ENCODE measurements at regions not wholly inside any gene's neighbourhood (a gene's known extent, or its start where the extent isn't known, plus 50 kb on each side); places are given as distances from the start of the nearest gene placed in this dataset.
"Not testable (repeated sequence)": the region's sequence is repeated elsewhere in the genome, so short reads cannot be mapped to it uniquely, and the experiment has no call there.

DNA sequence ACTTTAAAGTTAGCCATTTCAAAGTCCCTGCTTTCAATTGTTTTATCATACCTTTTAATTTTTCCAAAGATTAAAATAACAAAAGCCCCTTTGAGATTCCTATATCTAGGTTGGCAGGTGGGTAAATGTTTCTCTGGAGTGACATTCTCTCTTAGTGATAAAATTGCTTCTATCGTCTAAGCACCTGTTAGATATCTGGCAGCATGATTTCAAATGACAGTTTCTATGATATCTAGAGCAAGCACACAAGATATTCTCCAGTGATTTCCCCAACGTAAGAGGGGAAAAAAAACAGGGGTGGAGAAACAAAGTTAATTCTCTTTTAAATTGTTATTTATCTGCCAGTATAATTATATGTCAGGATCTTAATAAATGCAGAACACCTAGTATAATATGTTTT, 610.2 kb downstream of the DSC3 start:
- no peak for DNase-seq (ENCODE audit: low read depth in 2 of 2)
- Histone ChIP-seq H3K27me3 (ENCODE audit: control insufficient read depth, insufficient read depth, low read length) (no peaks in the 10 kb centered on the region), H3K4me1 (ENCODE audit: control insufficient read depth, extremely low read depth, insufficient read depth, low read length) (no peaks in the 10 kb centered on the region), H3K79me2 (ENCODE audit: control insufficient read depth, insufficient read depth, low read length) (no peaks in the 10 kb centered on the region), H3K4me3 (replicated peaks in 1 of 4; ENCODE audit: control extremely low read depth in 1 of 4, insufficient read depth in 1 of 4, low read depth in 3 of 4, low read length in 4 of 4) (no peak overlapping the region), H3K9me3 (ENCODE audit: control insufficient read depth, insufficient read depth, low read depth, low read length) (no peaks in the 10 kb centered on the region), H3K4me2 (ENCODE audit: extremely low read depth, insufficient read depth, low read length) (no peak overlapping the region), H3K36me3 (ENCODE audit: control insufficient read depth, insufficient read depth, low read length) (no peaks in the 10 kb centered on the region), H3K27ac (ENCODE audit: insufficient read depth, low read length) (no peak overlapping the region), H2AFZ (ENCODE audit: low read length) (no peak overlapping the region), H3K9ac (ENCODE audit: insufficient read depth, low read length) (no peak overlapping the region), H4K20me1 (ENCODE audit: control insufficient read depth, extremely low read depth, insufficient read depth, low read length) (no peaks in the 10 kb centered on the region)
- TF ChIP-seq, protein P1, sequence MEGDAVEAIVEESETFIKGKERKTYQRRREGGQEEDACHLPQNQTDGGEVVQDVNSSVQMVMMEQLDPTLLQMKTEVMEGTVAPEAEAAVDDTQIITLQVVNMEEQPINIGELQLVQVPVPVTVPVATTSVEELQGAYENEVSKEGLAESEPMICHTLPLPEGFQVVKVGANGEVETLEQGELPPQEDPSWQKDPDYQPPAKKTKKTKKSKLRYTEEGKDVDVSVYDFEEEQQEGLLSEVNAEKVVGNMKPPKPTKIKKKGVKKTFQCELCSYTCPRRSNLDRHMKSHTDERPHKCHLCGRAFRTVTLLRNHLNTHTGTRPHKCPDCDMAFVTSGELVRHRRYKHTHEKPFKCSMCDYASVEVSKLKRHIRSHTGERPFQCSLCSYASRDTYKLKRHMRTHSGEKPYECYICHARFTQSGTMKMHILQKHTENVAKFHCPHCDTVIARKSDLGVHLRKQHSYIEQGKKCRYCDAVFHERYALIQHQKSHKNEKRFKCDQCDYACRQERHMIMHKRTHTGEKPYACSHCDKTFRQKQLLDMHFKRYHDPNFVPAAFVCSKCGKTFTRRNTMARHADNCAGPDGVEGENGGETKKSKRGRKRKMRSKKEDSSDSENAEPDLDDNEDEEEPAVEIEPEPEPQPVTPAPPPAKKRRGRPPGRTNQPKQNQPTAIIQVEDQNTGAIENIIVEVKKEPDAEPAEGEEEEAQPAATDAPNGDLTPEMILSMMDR (conservative IDR thresholded peaks at IDR 0.05 in 1 of 2, IDR thresholded peaks at IDR 0.05 in 1 of 2; ENCODE audit: low read depth in 1 of 2, low read length in 2 of 2) = no peak
- no peak for TF ChIP-seq EZH2 (IDR thresholded peaks at IDR 0.05; ENCODE audit: low read length, missing control alignments)

DNA sequence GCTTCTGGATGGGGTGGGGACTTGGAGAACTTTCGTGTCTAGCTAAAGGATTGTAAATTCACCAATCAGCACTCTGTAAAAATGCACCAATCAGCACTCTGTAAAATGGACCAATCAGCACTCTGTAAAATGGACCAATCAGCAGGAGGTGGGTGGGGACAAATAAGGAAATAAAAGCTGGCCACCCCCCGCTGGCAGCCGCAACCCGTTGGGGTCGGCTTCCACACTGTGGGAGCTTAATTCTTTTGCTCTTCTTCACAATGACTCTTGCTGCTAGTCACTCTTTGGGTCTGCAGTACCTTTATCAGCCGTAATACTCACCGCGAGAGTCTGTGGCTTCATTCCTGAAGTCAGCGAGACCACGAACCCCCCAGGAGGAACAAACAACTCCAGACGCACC, 623.1 kb downstream of the DSC3 start:
- H3K4me2 ChIP-seq (ENCODE audit: extremely low read depth, insufficient read depth, low read length); H4K20me1 ChIP-seq (ENCODE audit: control insufficient read depth, extremely low read depth, insufficient read depth, low read length); H3K79me2 ChIP-seq (ENCODE audit: control insufficient read depth, insufficient read depth, low read length); H3K27ac ChIP-seq (ENCODE audit: insufficient read depth, low read length); H3K9ac ChIP-seq (ENCODE audit: insufficient read depth, low read length); H3K4me3 ChIP-seq (replicated peaks in 1 of 4; ENCODE audit: control extremely low read depth in 1 of 4, insufficient read depth in 1 of 4, low read depth in 3 of 4, low read length in 4 of 4); H3K4me1 ChIP-seq (ENCODE audit: control insufficient read depth, extremely low read depth, insufficient read depth, low read length); H3K36me3 ChIP-seq (ENCODE audit: control insufficient read depth, insufficient read depth, low read length); H3K27me3 ChIP-seq (ENCODE audit: control insufficient read depth, insufficient read depth, low read length); DNase-seq (ENCODE audit: low read depth in 2 of 2); H2AFZ ChIP-seq (ENCODE audit: low read length); H3K9me3 ChIP-seq (ENCODE audit: control insufficient read depth, insufficient read depth, low read depth, low read length): not testable (repeated sequence)

DNA sequence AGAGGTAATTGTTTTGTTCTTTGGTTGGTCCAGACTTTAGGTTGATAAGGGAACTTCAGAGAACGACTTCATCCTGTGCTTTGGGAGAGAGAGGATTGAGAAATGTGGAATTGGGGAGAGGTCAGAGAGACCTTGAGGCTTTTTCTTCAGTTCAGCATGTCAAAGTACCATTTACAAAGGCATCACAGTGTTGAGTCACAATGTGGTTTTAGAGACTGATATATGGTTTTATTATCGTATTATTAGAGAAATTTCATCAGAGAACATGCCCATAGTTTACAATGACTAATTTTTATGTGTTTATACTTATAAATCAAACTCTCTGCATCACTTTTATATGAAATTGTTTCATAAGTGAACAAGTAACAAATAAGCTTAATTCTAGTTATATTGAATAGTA, 626.6 kb downstream of the DSC3 start:
- Histone ChIP-seq H3K9me3 (ENCODE audit: control insufficient read depth, insufficient read depth, low read depth, low read length) (no peaks in the 10 kb centered on the region), H3K4me2 (ENCODE audit: extremely low read depth, insufficient read depth, low read length) (no peak overlapping the region), H3K36me3 (ENCODE audit: control insufficient read depth, insufficient read depth, low read length) (no peaks in the 10 kb centered on the region), H3K4me1 (ENCODE audit: control insufficient read depth, extremely low read depth, insufficient read depth, low read length) (no peaks in the 10 kb centered on the region), H3K27ac (ENCODE audit: insufficient read depth, low read length) (no peak overlapping the region), H3K79me2 (ENCODE audit: control insufficient read depth, insufficient read depth, low read length) (no peaks in the 10 kb centered on the region), H2AFZ (ENCODE audit: low read length) (no peak overlapping the region), H4K20me1 (ENCODE audit: control insufficient read depth, extremely low read depth, insufficient read depth, low read length) (no peaks in the 10 kb centered on the region), H3K27me3 (ENCODE audit: control insufficient read depth, insufficient read depth, low read length) (no peaks in the 10 kb centered on the region), H3K4me3 (replicated peaks in 1 of 4; ENCODE audit: control extremely low read depth in 1 of 4, insufficient read depth in 1 of 4, low read depth in 3 of 4, low read length in 4 of 4) (no peak overlapping the region), H3K9ac (ENCODE audit: insufficient read depth, low read length) (no peak overlapping the region)
- no peak for TF ChIP-seq EZH2 (IDR thresholded peaks at IDR 0.05; ENCODE audit: low read length, missing control alignments)
- TF ChIP-seq, protein P1 (conservative IDR thresholded peaks at IDR 0.05 in 1 of 2, IDR thresholded peaks at IDR 0.05 in 1 of 2; ENCODE audit: low read depth in 1 of 2, low read length in 2 of 2) = no peak
- DNase-seq (ENCODE audit: low read depth in 2 of 2) = peak in 1 of 2 donors; percentile 6

DNA sequence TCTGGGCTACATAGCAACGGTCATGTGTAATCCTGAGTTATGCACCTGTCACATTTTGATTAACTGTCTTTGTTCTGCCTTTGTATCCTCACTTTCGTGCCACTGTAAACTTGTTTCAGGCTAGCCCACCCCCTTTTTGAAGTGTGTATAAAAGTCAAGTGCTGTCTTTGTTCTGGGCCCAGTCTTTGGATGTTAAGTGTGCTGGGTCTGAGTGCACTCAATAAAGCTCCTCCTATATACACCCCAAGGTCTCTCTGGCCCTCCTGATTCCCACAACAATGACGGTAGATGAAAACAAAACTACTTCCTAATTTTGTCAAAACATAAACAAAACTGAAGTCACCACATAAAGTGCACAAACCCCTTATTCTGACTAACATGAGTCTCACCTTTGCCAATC, 633.4 kb downstream of the DSC3 start:
- Histone ChIP-seq H3K4me1 (ENCODE audit: control insufficient read depth, extremely low read depth, insufficient read depth, low read length) (no peaks in the 10 kb centered on the region), H2AFZ (ENCODE audit: low read length) (no peak overlapping the region), H3K9ac (ENCODE audit: insufficient read depth, low read length) (no peak overlapping the region), H4K20me1 (ENCODE audit: control insufficient read depth, extremely low read depth, insufficient read depth, low read length) (no peaks in the 10 kb centered on the region), H3K36me3 (ENCODE audit: control insufficient read depth, insufficient read depth, low read length) (no peaks in the 10 kb centered on the region), H3K27ac (ENCODE audit: insufficient read depth, low read length) (no peak overlapping the region), H3K4me2 (ENCODE audit: extremely low read depth, insufficient read depth, low read length) (no peak overlapping the region), H3K9me3 (ENCODE audit: control insufficient read depth, insufficient read depth, low read depth, low read length) (no peaks in the 10 kb centered on the region), H3K79me2 (ENCODE audit: control insufficient read depth, insufficient read depth, low read length) (no peaks in the 10 kb centered on the region), H3K27me3 (ENCODE audit: control insufficient read depth, insufficient read depth, low read length) (no peaks in the 10 kb centered on the region), H3K4me3 (replicated peaks in 1 of 4; ENCODE audit: control extremely low read depth in 1 of 4, insufficient read depth in 1 of 4, low read depth in 3 of 4, low read length in 4 of 4) (no peak overlapping the region)
- DNase-seq (ENCODE audit: low read depth in 2 of 2) = no peak
- TF ChIP-seq, protein P1 (conservative IDR thresholded peaks at IDR 0.05 in 1 of 2, IDR thresholded peaks at IDR 0.05 in 1 of 2; ENCODE audit: low read depth in 1 of 2, low read length in 2 of 2) = no peak
- TF ChIP-seq EZH2 (IDR thresholded peaks at IDR 0.05; ENCODE audit: low read length, missing control alignments) = no peak

Measured in fibroblast of lung (primary cell).